MCF 10A (cell line): ENCODE measurements at regions not wholly inside any gene's neighbourhood (a gene's known extent, or its start where the extent isn't known, plus 50 kb on each side); places are given as distances from the start of the nearest gene placed in this dataset.

Experiments used
- BruUV-seq: library from RNA; stranded (reverse); fragments of 400-500 nt; replicated peaks from 2 replicates; lab custom pipeline; 2021; lab: Mats Ljungman, UMichigan
- CTCF ChIA-PET: fragments of 300-600 bp; sonication (Branson Sonifier 250); formaldehyde crosslinking; extraction: SDS; loops from one replicate; lab custom pipeline; 2021; ENCODE audit warnings: antibody characterized with exemption, inconsistent platforms; lab: Yijun Ruan, JAX
- POLR2A ChIA-PET: fragments of 300-600, 350-650 bp; sonication (Branson Sonifier 250); formaldehyde crosslinking; extraction: SDS; loops from one replicate; lab custom pipeline; 2020; ENCODE audit warnings: antibody characterized with exemption, inconsistent platforms; lab: Yijun Ruan, JAX
- DNase-seq: peaks from one replicate; pipeline ENCODE4 v3.0.0-alpha.2; 2018; ENCODE audit not compliant: unreplicated experiment
- H3K27ac Mint-ChIP-seq: one replicate; pipeline ENCODE4 v1.8.0; 2022; ENCODE audit warnings: mild to moderate bottlenecking, low read depth, mixed read lengths; ENCODE audit not compliant: unreplicated experiment
- H3K27me3 Mint-ChIP-seq: one replicate; pipeline ENCODE4 v1.8.0; 2022; ENCODE audit warnings: mixed read lengths; ENCODE audit not compliant: insufficient read depth, unreplicated experiment
- H3K36me3 Mint-ChIP-seq: one replicate; pipeline ENCODE4 v1.8.0; 2022; ENCODE audit warnings: mild to moderate bottlenecking, moderate library complexity, mixed read lengths; ENCODE audit not compliant: insufficient read depth, unreplicated experiment
- H3K4me1 Mint-ChIP-seq: one replicate; pipeline ENCODE4 v1.8.0; 2022; ENCODE audit warnings: mixed read lengths; ENCODE audit not compliant: insufficient read depth, unreplicated experiment
- H3K4me3 Mint-ChIP-seq: one replicate; pipeline ENCODE4 v1.8.0; 2022; ENCODE audit warnings: mild to moderate bottlenecking, moderate library complexity, mixed read lengths; ENCODE audit not compliant: unreplicated experiment
- H3K9me3 Mint-ChIP-seq: one replicate; pipeline ENCODE4 v1.8.0; 2022; ENCODE audit warnings: mixed read lengths; ENCODE audit not compliant: unreplicated experiment
- intact Hi-C: fragments of 100-400 bp; cut with micrococcal nuclease; formaldehyde crosslinking; loops from 2 replicates; pipeline ENCODE4 v1.14.1; 2022
- TF ChIP-seq, protein P1 (sequence below): fragments of 200-600 bp; IDR thresholded peaks from one replicate; pipeline ENCODE4 v1.8.0; 2022; ENCODE audit warnings: antibody characterized with exemption, mild to moderate bottlenecking; ENCODE audit not compliant: unreplicated experiment

DNA sequence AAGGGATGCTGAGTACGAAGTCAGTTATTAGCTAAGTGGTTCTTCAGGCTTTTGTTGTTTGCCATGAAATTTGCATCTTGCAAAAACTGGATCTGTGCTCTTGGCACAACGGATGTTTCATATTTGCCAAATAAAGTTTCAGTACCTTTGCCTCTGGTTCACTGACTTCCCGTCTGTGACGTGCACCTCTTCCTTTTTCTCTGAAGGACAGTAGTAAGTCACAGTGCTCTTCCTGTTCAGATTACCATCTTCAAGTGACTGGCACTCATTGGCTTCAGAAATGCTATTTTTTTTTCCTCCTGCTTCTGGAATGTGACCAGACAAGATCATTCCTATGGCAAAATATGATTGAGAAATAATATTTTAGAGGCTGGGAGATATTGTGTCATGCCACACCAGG is 75.9 kb upstream of the GREM2 start:
- Mint-ChIP-seq H3K27me3 (no peaks in the 10 kb centered on the region), H3K4me3 (no peak overlapping the region), H3K36me3 (no peaks in the 10 kb centered on the region), H3K27ac (no peak overlapping the region), H3K4me1 (no peaks in the 10 kb centered on the region), H3K9me3 (no peaks in the 10 kb centered on the region)
- no peak for DNase-seq
- TF ChIP-seq, protein P1, sequence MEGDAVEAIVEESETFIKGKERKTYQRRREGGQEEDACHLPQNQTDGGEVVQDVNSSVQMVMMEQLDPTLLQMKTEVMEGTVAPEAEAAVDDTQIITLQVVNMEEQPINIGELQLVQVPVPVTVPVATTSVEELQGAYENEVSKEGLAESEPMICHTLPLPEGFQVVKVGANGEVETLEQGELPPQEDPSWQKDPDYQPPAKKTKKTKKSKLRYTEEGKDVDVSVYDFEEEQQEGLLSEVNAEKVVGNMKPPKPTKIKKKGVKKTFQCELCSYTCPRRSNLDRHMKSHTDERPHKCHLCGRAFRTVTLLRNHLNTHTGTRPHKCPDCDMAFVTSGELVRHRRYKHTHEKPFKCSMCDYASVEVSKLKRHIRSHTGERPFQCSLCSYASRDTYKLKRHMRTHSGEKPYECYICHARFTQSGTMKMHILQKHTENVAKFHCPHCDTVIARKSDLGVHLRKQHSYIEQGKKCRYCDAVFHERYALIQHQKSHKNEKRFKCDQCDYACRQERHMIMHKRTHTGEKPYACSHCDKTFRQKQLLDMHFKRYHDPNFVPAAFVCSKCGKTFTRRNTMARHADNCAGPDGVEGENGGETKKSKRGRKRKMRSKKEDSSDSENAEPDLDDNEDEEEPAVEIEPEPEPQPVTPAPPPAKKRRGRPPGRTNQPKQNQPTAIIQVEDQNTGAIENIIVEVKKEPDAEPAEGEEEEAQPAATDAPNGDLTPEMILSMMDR = no peak
- intact Hi-C loops = no loop called here
- BruUV-seq = no TSS peak
- POLR2A ChIA-PET = no interaction called here
- CTCF ChIA-PET = interaction anchor here (0.6 to 1.4 kb wide), 6 partner anchors 20 to 498 kb away, joined by 3 to 7 read pairs (median 3); no protein-coding TSS in a partner anchor

DNA sequence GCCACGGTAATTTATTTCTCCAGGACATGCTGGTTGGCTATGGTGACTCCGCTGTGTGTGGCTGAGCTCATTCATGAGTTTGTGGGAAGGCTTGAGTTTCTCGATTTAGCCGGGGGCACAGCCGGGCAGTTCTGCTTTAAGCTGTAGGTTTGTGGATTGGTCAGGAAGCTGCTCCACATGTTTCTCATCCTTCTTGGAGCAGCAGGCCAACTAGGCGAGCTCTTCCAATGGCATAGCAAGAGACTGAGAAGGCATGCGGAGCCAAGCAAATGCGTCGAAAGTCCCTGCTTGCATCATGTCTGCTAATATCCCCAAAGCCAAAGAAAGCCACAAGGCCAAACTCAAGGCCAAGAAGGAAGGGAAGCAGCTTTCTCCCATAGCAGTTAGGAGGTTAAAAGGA is 71.6 kb upstream of the GREM2 start:
- Mint-ChIP-seq H3K9me3 (peaks cover 17% of the 10 kb centered on the region), H3K36me3 (no peaks in the 10 kb centered on the region), H3K27me3 (no peaks in the 10 kb centered on the region), H3K4me1 (no peaks in the 10 kb centered on the region), H3K4me3 (no peak overlapping the region), H3K27ac (no peak overlapping the region)
- BruUV-seq = no TSS peak
- TF ChIP-seq, protein P1 = no peak
- ChIA-PET CTCF (interaction anchor here (0.6 to 2.4 kb wide), 9 partner anchors 9 to 680 kb away, joined by 3 to 23 read pairs (median 4); no protein-coding TSS in a partner anchor), POLR2A (no interaction called here)
- no peak for DNase-seq
- intact Hi-C loops = no loop called here

DNA sequence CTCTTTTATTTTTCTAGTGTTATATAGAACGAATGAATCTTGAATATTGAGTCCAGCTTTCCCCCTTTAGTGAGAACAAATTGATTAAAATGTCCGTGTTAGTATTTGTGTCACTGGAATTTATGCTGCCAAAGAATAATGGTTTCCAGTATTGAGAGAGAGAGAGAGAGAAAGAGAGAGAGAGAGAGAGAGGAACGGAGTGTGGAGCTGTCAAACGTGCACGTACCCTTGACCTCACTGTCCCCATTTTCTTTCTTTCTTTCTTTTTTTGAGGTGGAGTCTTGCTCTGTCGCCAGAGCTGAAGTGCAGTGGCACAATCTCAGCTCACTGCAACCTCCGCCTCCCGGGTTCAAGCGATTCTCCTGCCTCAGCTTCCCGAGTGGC is 70.9 kb upstream of the GREM2 start:
- TF ChIP-seq, protein P1 = no peak
- BruUV-seq = no TSS peak
- Mint-ChIP-seq H3K4me1 (no peaks in the 10 kb centered on the region), H3K4me3 (no peak overlapping the region), H3K9me3 (peaks cover 17% of the 10 kb centered on the region), H3K27ac (no peak overlapping the region), H3K27me3 (no peaks in the 10 kb centered on the region), H3K36me3 (no peaks in the 10 kb centered on the region)
- ChIA-PET POLR2A (no interaction called here), CTCF (interaction anchor here (0.5 to 2.4 kb wide), 9 partner anchors 9 to 679 kb away, joined by 3 to 23 read pairs (median 4); no protein-coding TSS in a partner anchor)
- intact Hi-C loops = no loop called here
- no peak for DNase-seq

DNA sequence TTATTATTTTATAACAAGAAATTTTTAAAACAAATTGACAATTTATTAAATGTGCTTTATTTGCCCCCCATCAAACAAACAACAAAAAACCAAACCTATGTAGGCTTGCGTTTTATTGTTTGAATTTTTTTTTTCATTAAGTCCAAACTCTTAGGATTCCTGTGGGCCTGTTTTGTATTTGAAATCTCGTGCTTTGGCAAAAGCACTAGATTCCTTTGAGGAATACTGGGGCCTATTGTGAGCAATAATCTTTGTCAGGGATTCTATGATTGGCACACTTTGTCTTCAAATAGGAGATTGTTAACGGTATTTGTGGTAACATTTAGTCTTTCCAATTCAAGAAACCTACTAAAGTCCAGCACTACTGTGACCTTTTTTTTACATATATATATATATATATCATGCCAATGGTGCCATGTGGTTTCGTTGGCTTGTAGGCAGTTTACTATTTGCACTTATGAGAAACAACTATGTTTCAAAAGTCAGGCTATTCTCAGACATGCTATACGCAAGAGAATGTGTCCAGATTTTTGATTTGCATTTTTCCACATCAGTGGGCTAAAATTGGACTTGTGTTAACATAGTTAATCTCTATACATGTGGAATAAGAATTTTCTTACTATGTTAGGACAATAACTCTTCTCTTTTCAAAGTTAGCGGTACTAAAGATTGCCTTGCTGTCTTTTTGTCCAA is 70.4 kb upstream of the GREM2 start:
- CTCF ChIA-PET = interaction anchor here (0.5 to 2.4 kb wide), 4 partner anchors 10 to 679 kb away, joined by 3 to 23 read pairs (median 4); no protein-coding TSS in a partner anchor
- Mint-ChIP-seq H3K4me3 (no peak overlapping the region), H3K36me3 (no peaks in the 10 kb centered on the region), H3K4me1 (no peaks in the 10 kb centered on the region), H3K9me3 (peaks cover 17% of the 10 kb centered on the region), H3K27me3 (no peaks in the 10 kb centered on the region), H3K27ac (no peak overlapping the region)
- TF ChIP-seq, protein P1 = no peak
- BruUV-seq = no TSS peak
- no peak for DNase-seq
- intact Hi-C loops = no loop called here
- POLR2A ChIA-PET = no interaction called here
